ENCODE measurements at regions not wholly inside any gene's neighbourhood (a gene's known extent, or its start where the extent isn't known, plus 50 kb on each side); places are given as distances from the start of the nearest gene placed in this dataset.

GRCh38 chr12:75943730-75944096 is 87.9 kb downstream of the PHLDA1 start:
- TF ChIP-seq, protein P1, sequence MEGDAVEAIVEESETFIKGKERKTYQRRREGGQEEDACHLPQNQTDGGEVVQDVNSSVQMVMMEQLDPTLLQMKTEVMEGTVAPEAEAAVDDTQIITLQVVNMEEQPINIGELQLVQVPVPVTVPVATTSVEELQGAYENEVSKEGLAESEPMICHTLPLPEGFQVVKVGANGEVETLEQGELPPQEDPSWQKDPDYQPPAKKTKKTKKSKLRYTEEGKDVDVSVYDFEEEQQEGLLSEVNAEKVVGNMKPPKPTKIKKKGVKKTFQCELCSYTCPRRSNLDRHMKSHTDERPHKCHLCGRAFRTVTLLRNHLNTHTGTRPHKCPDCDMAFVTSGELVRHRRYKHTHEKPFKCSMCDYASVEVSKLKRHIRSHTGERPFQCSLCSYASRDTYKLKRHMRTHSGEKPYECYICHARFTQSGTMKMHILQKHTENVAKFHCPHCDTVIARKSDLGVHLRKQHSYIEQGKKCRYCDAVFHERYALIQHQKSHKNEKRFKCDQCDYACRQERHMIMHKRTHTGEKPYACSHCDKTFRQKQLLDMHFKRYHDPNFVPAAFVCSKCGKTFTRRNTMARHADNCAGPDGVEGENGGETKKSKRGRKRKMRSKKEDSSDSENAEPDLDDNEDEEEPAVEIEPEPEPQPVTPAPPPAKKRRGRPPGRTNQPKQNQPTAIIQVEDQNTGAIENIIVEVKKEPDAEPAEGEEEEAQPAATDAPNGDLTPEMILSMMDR (IDR thresholded peaks at IDR 0.05): no peak
- TF ChIP-seq SMAD4 (CRISPR knock-in tag; IDR thresholded peaks at IDR 0.05) (no peak), ESRRA (CRISPR knock-in tag; IDR thresholded peaks at IDR 0.05; ENCODE audit: borderline replicate concordance) (no peak), ATF3 (CRISPR knock-in tag; conservative IDR thresholded peaks at IDR 0.05) (no peak), CREM (CRISPR knock-in tag; IDR thresholded peaks at IDR 0.05) (no peak), NR2C2 (CRISPR knock-in tag; IDR thresholded peaks at IDR 0.05) (no peak), JUN (CRISPR knock-in tag; IDR thresholded peaks at IDR 0.05) (no peak)

Measured in WTC11 (cell line).